Muscle of arm (tissue), 1 donor: ENCODE measurements at regions not wholly inside any gene's neighbourhood (a gene's known extent, or its start where the extent isn't known, plus 50 kb on each side); places are given as distances from the start of the nearest gene placed in this dataset.

Source experiments
- DNase-seq: peaks from one replicate; pipeline ENCODE4 v3.0.0-alpha.2; 2013

GRCh38 chr2:789529-789928 lies 112.3 kb upstream of the TMEM18 start:
- no peak for DNase-seq

GRCh38 chr2:788227-789032 lies 111.2 kb upstream of the TMEM18 start:
- no peak for DNase-seq

DNA sequence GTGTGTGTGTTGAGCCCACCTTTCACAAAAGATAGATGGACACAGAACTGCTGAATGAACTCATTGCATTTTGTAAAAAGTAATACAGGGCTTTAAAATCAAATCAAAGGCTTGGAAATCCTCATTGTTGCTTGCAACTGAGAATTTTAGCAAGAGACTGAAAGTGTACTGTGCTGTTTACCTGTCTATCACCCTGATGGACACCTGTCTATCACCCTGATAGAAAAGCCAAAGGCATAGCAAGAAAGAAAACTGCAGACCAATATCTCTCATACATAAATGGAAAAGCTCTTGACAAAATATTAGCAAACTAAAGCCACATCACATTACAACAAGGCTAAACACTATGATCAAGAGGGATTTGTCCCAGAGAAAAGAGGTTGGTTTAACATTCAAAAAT lies 107.5 kb upstream of the TMEM18 start:
- DNase-seq, result no peak

DNA sequence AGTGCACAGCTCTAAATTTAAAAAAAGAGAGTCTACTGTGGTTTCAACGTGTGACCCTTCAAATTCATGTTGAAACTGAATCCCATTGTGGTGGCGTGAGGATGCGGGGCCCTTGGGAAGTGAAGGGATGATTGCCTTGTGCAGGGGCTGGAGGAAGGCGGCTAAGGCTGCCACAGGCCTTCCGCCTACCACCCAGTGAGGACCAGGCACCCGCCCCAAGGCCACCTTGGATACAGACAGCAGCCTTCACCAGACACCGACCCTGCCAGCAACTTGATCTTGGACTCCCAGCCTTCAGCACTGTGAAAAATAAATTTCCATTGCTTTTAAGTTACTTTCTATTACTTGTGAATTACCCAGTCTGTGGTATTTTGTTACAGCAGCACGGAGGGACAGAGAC lies 103.4 kb upstream of the TMEM18 start:
- no peak for DNase-seq

GRCh38 chr2:780002-780401 lies 102.8 kb upstream of the TMEM18 start:
- DNase-seq, result no peak

DNA sequence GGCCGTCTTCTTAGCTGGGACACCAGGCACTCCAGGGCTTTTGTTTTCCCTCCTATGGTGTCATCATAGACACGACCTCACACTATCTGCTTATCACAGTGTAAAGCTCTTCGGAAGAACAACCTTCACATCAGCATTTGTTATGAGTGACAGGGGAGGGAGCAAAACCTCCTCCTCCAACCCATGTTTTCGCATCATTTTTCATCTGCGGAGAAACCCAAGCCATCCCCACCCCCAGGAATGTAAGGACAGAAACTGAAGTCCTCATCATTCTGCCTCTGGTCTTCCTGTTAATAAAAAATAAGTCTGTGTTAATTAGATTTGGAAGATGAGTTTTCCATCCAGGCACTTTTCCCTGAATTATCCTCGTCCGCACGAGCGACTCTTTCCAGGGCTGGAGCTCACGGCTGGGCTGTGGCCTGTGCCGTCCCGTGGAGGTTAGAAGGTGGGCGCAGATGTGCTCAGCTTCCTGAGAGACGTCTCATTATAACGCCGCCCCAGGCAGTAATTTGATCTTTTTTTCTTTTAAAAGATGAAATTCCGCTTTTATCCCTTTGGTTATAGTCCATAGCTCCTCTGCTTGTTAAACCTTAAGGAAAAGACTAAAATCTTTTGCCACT lies 101.6 kb upstream of the TMEM18 start:
- no peak for DNase-seq

GRCh38 chr2:777546-777945 lies 100.3 kb upstream of the TMEM18 start:
- DNase-seq, result no peak

- DNase-seq, result no peak
Measured at GRCh38 chr2:777051-777450, 99.8 kb upstream of the TMEM18 start.

GRCh38 chr2:776487-776886 lies 99.3 kb upstream of the TMEM18 start:
- no peak for DNase-seq

GRCh38 chr2:776038-776437 lies 98.8 kb upstream of the TMEM18 start:
- no peak for DNase-seq

GRCh38 chr2:774436-774835 lies 97.2 kb upstream of the TMEM18 start:
- DNase-seq, result no peak

DNA sequence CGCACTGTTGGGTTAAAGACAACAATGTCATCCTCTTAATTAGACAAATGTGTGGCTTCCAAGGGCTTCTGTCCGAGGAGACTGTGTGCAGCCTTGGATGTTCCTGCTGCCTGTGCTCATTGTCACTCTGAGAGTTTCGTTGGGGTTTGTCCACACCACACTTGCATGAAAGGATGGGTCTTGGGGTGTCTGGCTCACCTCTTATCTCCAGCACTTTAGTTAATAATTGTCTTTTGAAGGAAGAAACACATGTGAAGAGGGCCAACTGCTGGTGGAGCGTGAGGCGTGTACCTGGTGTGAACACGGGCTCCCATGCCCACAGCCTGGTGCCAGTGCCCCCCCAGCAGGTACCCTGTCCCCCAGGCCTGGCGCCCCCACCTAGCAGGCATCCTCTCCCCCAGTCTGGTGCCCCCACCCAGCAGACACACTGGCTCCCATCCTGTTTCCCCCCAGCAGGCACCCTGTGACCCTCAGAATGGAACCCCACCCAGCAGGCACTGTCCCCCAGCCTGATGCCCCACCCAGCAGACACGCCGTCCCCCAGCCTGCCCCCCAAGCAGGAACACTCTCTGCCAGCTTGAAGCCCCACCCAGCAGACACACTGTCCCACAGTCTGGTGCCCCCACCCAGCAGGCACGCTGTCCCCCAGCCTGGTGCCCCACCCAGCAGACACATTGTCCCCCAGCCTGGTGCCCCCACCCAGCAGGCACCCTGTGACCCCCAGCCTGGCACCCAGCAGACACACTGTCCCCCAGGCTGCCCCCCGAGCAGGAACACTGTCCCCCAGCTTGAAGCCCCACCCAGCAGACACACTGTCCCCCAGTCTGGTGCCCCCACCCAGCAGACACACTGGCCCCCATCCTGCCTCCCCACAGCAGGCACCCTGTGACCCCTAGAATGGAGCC lies 96.3 kb upstream of the TMEM18 start:
- no peak for DNase-seq

DNA sequence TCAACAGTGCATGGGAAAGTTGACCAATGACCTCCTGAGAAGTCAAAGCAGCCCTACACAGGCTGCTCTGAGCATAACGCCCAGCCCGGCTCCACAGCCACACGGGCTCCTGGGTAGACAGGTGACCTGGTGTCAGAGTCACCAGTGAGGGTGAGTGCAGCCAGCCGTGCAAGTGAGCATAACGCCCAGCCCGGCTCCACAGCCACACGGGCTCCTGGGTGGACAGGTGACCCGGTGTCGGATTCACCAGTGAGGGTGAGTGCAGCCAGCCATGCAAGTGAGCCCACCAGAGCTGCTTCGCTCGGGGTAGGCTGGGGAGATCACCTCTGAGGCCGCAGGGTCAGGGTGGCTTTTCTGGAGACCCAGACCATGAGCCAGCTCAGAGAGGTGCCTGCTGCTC lies 94.3 kb upstream of the TMEM18 start:
- DNase-seq, result no peak

DNA sequence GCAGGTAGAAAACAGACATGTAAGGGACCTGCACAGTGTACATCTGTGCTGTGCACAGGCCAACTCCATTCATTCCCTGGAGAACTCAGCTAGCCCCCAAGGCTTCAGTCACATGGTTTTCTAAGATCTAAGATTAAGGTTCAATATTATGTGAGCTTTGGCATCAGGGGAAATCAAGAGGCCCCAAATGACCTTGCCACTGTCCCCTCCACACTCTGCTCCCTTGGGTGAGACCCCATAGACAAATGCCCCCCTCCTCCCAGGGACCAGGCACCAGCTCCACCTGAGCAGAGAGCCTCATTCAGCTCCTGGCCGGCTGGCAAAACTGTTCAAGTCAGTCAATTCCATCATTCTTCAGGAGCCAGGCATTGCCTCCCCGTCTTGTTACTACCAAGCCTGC lies 93.6 kb upstream of the TMEM18 start:
- no peak for DNase-seq

DNA sequence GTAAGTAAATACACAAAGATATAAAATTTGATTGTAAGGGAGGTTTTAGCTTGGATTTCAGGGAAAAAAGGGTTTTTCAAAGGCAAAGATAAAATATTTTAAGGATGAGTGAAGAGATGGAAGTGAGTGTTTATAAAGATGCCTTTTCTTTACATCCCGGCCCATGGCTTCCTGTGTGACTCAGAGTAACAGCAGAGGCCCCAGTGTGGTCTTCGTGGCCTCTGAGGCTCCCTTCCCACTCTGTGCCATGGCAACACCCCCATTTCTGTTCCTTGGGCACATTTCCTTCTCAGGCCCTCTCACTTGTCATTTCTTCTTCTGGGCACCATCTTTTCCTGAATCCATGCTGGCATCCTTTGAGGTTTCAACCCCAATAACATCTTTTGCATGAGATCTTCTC lies 92.6 kb upstream of the TMEM18 start:
- no peak for DNase-seq

DNA sequence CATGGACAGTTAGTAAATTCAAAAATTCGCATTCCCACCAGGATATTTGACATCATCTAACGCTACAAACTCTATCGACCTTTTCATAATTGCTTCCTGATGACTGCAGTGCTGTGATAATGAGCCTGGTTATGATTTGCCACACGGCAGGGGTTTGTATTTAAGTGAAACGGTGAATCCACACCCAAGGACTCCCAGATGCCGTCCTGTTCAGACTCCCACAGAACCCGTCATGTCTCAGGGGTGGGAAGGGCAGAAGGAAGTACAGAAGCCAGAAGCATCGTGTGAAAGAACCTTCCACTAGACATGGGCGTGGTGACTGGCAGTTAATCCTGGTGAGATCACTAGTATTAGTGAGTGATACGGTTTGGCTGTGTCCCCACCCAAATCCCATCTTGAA lies 91.2 kb upstream of the TMEM18 start:
- DNase-seq, result no peak

- no peak for DNase-seq
Measured at GRCh38 chr2:767944-768343, 90.7 kb upstream of the TMEM18 start.

DNA sequence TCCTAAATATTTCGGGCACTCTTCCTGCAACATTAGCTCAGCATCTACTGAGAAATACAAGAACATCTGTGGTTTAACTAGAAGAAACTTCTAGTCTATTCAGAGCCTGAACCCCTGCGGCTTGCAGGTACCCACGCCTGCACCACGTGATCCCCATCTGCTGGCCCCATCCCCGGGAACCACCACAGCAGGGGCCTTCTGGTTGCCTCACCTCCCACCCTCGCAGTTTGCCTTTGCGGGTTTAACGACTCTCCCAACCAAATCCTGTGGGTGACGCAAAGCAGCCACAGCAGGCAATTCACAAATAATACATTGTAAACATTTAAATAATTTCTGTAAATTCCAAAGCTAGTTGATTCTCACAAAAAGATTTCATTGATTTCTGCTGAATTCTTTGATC lies 90.2 kb upstream of the TMEM18 start:
- DNase-seq, result no peak

GRCh38 chr2:766255-766654 lies 89.0 kb upstream of the TMEM18 start:
- DNase-seq, result no peak

GRCh38 chr2:765369-765768 lies 88.2 kb upstream of the TMEM18 start:
- no peak for DNase-seq

GRCh38 chr2:763766-764525 lies 86.7 kb upstream of the TMEM18 start:
- DNase-seq, result no peak

DNA sequence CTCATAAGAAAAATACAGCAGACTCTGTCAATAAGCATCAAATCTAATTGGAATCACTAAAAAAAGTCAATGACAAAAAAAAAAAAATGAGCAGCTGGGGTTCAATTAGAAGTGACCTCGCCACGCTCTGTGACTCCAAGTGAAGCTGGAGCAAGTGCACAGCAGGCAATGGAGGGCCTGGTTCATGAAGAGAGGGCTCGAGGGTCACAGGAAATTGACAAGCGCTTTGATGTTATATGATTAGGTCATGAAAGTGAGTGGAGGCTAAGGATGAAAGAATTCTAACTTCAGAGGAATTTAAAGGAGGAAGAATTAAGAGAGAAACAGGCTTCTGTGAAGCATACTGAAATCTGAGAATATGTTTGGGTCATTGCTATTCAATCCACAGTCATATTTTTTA lies 85.4 kb upstream of the TMEM18 start:
- no peak for DNase-seq
